GM18907 (cell line): ENCODE measurements at regions not wholly inside any gene's neighbourhood (a gene's known extent, or its start where the extent isn't known, plus 50 kb on each side); places are given as distances from the start of the nearest gene placed in this dataset.

Experiments
- ATAC-seq: cut with Tn5 transposase; IDR thresholded peaks from one replicate; pipeline ENCODE4 v1.9.1; 2021; ENCODE audit warnings: mild to moderate bottlenecking, moderate library complexity; ENCODE audit not compliant: unreplicated experiment

DNA sequence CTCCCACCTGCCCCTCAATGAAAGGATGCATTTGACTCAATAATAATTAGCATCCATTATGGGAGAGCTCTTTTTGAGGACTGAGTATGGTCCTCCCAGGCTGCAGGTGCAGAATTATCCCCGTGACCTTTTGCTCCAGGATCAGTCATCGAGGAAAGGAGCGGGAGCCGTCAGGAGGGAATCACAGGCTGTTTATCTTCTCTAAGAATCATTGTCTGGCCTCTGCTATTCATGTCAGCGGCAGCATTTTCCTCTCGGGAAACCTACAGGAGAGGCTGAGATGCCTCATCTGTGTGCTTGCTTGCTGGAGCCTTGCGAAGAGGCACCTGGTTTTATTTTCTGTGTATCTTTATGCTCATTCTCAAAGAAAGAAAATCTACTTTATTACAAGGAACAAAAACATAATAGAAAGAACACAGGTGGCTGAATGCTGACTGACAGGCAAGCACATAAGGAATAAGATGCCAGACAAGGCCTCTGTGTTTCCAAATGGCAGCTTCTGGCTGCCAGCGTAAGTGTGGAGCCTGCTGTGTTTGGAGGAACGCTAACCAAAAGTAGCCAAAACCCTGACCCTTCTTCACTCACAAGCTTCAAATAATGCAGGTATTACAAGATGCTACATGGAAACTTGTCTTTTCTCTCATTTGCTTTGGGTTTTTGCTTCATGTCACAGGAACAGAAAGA, 539.1 kb upstream of the MARCKS start:
- no peak for ATAC-seq

DNA sequence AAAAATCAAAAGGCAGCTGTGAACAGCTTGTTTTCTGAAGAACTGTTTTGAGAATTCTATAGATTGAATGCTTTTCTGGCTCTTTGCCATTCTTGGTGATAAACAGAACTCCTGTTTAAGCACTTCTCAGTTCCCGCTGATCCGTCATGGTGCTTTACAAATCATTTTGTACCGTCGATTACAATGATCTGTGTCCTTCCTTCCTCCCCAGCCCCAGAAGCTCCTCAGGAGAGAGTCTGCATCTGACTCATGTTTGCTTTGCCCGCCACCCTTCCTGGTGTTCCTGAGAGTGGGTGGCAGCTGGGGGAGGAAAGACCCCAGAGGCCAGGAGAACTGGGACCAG, 538.6 kb upstream of the MARCKS start:
- ATAC-seq: no peak

- no peak for ATAC-seq
Measured at GRCh38 chr6:113320653-113321052, 536.5 kb upstream of the MARCKS start.

- ATAC-seq: no peak
Measured at GRCh38 chr6:113326781-113327180, 530.4 kb upstream of the MARCKS start.

DNA sequence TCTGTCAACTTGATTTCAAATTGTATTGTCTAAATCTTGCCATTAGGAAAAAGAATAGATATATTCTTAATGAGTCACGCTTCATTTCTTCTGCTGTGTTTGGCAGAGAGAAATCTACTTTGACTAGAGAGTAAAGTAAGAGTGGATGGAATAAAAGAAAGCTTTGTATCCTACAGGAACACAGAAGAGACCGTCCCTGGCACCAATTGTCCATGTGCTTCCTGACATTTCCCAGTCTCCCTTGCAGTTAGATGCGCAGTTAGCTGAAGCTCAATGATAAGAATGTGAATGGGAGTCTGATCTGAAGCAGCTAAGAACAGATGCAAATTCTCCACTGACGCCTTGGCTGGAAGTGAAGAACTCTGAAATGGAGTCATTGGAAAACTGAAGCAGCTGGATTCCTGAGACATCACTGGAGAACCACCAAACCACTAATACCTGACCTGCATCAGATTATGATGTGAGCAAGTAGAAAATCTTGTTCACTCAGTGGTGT, 528.2 kb upstream of the MARCKS start:
- ATAC-seq: no peak

- no peak for ATAC-seq
Measured at GRCh38 chr6:113329942-113330635, 527.1 kb upstream of the MARCKS start.

DNA sequence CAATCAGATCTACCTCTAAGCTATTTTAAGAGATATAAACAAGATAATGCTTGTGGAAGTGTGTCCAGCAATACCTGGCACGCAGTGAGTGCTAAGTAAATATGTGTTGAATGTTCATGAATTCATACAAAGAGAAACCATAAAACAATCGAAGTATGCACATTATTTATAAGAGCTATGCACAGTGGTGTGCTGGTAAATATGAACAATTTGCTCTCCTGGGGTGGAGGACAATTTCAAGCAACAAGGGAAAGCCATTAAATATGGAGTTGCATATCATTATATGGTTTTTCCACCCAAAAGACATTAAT, 526.6 kb upstream of the MARCKS start:
- no peak for ATAC-seq

GRCh38 chr6:113331021-113331420, 526.1 kb upstream of the MARCKS start:
- ATAC-seq: no peak

GRCh38 chr6:113338644-113339043, 518.5 kb upstream of the MARCKS start:
- ATAC-seq: no peak

DNA sequence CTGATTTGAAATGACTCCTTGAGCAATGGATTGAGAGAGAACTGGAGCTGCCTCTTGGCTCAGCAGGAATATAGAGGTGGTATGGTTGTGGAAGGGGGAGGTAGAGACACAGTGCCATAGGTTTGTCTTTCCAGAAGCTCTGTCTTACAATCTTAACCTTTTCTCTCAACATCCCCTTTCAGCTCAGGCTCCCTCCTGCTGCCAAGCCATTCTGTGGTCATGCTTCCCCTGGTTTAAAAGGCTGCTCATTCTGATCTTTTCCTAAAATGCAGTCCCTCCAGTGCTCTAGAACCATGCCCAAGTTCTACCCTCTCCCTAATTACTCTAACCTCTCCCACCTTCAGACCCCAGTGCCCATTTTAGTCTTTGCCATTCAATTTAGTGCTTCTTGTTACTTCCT, 517.9 kb upstream of the MARCKS start:
- ATAC-seq: no peak

DNA sequence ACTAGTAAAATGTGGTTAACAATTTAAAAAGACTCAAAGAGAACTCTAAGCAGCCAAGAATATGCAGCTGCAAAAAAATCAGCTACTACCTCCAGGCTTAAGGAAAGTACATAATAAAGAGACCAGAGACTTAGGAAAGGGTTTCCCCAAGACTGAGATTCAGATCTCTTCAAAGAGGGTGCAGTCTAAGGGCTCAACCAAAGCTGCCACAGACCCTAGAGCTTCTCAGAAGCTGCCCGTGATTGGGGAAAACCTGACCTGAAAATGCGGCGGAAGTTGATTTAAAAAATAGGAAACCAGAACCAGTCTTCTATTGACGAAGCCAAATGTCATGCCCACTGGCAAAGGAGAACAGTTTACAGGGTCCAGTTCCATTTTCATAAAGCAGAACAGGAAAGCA, 516.8 kb upstream of the MARCKS start:
- ATAC-seq: no peak

DNA sequence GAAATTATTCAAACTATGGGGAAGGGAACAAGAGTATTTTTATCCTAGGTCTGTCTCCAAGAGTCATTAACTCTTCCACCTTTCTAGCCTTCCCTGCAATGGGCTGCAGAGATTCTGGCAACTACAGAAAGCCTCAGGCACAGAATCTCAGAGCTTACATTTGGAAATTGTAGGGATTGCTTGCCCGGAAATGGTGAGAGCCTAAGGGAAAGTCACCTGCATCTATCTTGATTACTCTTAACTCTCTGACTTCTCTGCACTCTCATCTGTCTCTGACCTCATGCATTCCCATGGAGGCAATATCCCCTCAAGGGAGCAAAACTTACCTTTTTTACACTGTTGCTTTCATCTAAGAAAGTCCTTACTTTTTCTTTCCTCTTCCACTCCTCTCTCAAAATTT, 513.2 kb upstream of the MARCKS start:
- ATAC-seq: no peak

GRCh38 chr6:113344969-113345368, 512.2 kb upstream of the MARCKS start:
- no peak for ATAC-seq

DNA sequence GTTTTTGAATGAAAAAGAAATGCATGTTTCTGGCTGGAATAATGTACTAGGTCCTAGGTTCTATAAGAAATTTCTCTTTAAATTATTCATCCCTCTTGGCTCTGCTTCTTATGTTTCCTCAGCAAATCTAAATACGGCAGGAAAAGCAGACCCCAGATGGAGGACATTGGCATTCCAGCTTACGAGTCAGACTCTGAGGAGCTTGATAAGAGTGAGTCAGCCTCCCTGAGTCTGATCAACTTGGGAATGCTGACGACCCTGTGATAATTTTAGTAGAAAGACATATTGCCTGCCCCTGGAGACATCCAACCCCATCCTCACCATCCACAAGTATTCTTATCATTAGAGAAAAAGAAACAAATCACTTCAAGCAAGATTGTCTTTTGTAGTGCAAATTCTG, 509.7 kb upstream of the MARCKS start:
- ATAC-seq: no peak

DNA sequence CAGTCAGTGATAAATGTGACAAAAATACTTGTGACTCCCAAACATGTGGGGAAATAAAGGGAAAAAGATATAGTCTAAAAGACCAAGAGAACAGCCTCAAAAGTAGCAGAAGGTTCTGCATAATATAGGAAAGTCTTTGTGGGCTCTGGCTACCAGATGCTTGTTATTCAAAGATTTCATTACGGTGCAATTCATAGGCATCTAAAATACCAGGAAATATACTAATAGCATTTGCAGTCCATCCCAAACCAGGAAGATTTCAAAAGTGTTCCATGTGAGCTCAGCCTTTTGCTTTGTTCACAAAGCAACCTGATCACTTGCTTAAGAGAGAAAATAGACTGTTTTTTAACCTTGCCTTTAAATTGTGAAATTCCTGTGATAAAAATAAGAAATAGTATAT, 506.7 kb upstream of the MARCKS start:
- ATAC-seq: no peak

DNA sequence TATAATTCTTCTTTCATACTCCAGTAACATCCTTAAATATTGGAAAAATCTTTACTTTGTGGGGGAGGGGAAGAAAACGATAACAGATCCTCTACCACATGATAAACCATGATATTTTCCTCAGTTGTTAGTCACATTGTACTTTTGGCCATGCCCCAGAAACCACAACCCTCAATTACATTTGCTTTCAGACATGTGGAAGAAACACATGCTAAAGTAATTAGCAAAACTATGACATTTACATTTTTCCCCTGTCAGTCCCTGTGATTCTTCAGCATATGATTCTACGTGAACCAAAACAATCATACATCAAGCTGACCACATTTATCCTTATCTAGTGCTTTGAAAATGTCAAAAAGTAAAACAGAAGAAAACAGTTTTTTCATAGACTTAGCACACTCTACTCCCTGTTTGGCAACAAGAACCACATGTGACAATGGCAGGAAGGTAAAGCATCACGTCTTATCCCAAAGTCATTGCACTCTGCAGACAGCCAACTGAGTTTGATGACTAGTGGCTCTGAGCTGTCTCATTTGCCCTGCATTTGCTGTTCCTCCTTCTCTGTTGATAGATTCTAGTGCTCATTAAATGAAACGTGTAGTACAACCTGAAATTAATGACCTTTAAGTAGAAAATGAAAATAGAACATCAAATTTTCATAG, 505.8 kb upstream of the MARCKS start:
- no peak for ATAC-seq

DNA sequence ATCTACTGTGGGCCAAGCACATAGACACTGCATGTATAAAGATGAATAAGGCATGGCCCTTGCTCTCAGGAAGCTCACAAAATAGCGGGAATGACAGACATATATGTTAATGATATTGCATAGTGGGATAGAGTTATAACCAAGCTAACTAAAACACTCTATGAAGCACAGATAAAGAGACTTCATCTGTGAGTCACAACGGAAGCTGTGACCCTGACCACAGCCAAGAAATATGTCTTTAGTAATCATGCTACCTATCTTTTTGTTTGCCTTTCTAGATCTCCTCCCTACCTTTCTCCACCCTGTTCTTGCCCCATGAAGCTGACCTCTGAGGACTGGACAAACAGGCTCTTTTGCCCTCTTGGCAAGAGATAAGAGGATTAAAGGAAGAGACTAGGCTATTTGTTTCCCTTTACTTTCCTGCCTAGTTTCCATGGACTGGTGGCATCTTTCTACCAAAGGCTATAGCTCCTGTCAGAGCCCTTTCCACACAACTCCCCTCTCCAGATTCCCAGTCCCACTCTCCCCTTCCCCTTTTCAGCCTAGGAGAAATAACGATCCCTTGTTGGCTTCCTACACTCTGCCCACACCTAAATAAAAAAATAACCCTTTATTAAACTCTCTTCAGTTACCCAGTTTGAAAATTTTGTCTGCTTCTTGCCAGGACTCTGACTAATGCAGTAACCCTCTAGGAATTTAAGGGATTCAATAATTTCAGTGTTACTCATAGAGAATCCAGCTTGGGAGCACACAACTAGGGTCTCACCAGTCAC, 504.9 kb upstream of the MARCKS start:
- ATAC-seq: no peak

GRCh38 chr6:113352831-113353230, 504.3 kb upstream of the MARCKS start:
- no peak for ATAC-seq

- no peak for ATAC-seq
Measured at GRCh38 chr6:113353392-113353791, 503.8 kb upstream of the MARCKS start.

DNA sequence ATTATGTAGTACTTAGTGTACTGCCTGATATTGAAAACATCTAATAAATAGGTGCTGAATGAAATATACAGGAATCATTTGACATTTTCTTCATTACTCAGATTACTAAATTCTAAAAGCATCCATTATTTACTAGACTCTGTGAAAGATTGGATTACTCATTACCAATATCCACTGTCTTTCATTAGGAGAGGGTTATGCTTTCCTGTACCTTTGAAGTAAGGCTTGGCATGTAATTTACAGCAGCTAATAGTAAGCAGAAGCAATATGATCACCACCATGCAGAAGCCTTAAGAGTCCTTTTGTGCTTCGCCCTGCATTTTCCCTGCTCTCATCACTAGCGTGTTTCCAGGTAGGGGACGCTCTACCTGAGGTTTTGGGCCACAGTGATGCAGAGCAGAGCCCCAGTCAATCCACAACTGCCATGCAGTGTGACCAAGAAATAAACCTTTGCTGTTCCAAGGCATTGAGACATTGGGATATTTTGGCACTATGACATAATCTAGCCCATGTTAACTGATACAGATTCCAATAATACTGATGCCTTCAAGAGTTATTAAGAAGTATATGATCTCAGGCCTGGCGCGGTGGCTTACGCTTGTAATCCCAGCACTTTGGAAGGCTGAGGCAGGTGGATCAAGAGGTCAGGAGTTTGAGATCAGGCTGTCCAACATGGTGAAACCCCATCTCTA, 502.8 kb upstream of the MARCKS start:
- ATAC-seq: no peak

- ATAC-seq: no peak
Measured at GRCh38 chr6:113356139-113356538, 501.0 kb upstream of the MARCKS start.
